Chondrocyte (in vitro differentiated cells): ENCODE measurements at regions not wholly inside any gene's neighbourhood (a gene's known extent, or its start where the extent isn't known, plus 50 kb on each side); places are given as distances from the start of the nearest gene placed in this dataset.

Experiments used
- DNase-seq: peaks from one replicate; pipeline ENCODE4 v3.0.0; 2021; ENCODE audit warnings: mixed read lengths, low spot score
- H3K27ac Mint-ChIP-seq: one replicate; pipeline ENCODE4 v1.8.0; 2021; ENCODE audit warnings: mild to moderate bottlenecking, moderate library complexity, mixed read lengths; ENCODE audit not compliant: unreplicated experiment
- H3K27me3 Mint-ChIP-seq: 2 replicates; pipeline ENCODE4 v1.8.0; 2021; ENCODE audit warnings: low read depth, mixed read lengths
- H3K36me3 Mint-ChIP-seq: 2 replicates; pipeline ENCODE4 v1.8.0; 2021; ENCODE audit warnings: low read depth, mixed read lengths
- H3K4me1 Mint-ChIP-seq: 2 replicates; pipeline ENCODE4 v1.8.0; 2021; ENCODE audit warnings: low read depth, mild to moderate bottlenecking, mixed read lengths
- H3K4me3 Mint-ChIP-seq: one replicate; pipeline ENCODE4 v1.8.0; 2021; ENCODE audit warnings: mild to moderate bottlenecking, moderate library complexity, mixed read lengths; ENCODE audit not compliant: unreplicated experiment
- H3K9me3 Mint-ChIP-seq: 2 replicates; pipeline ENCODE4 v1.8.0; 2021; ENCODE audit warnings: low read depth, mixed read lengths
- TF ChIP-seq, protein P1 (sequence below): fragments of 200-600 bp; sonication (generic); IDR thresholded peaks from 2 replicates; pipeline ENCODE4 v1.5.0; 2021; ENCODE audit warnings: antibody characterized with exemption, mild to moderate bottlenecking, moderate library complexity

GRCh38 chr6:87785229-87785862 is 83.3 kb upstream of the AKIRIN2 start:
- no peak overlapping the region for H3K4me3 Mint-ChIP-seq
- no peak overlapping the region for H3K27ac Mint-ChIP-seq
- H3K9me3 Mint-ChIP-seq, result peaks cover 4% of the 10 kb centered on the region
- DNase-seq, result no peak
- TF ChIP-seq, protein P1, sequence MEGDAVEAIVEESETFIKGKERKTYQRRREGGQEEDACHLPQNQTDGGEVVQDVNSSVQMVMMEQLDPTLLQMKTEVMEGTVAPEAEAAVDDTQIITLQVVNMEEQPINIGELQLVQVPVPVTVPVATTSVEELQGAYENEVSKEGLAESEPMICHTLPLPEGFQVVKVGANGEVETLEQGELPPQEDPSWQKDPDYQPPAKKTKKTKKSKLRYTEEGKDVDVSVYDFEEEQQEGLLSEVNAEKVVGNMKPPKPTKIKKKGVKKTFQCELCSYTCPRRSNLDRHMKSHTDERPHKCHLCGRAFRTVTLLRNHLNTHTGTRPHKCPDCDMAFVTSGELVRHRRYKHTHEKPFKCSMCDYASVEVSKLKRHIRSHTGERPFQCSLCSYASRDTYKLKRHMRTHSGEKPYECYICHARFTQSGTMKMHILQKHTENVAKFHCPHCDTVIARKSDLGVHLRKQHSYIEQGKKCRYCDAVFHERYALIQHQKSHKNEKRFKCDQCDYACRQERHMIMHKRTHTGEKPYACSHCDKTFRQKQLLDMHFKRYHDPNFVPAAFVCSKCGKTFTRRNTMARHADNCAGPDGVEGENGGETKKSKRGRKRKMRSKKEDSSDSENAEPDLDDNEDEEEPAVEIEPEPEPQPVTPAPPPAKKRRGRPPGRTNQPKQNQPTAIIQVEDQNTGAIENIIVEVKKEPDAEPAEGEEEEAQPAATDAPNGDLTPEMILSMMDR, result no peak
- no peaks in the 10 kb centered on the region for H3K36me3 Mint-ChIP-seq
- peaks cover 13% of the 10 kb centered on the region for H3K27me3 Mint-ChIP-seq
- H3K4me1 Mint-ChIP-seq, result peaks cover 6% of the 10 kb centered on the region

DNA sequence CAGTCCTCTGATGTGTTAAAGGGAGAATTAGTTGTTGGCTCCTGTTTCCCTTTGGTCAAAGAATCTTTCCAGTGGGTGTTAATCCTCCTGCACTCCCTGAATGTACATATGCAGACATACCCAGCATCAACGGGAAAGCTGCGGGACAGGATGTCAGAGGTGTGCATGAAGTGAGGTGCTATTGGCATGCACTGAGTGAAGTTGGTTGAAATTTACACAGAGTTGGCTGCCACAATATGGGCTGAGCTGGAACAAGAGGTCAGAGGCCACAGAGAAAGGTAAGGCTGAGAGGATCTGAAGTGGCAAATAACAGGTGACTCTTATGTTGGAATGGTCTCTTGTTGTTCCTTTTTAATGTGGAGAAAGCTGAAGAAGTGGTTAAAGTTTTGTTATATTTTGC is 82.7 kb upstream of the AKIRIN2 start:
- Mint-ChIP-seq H3K27me3 (peaks cover 13% of the 10 kb centered on the region), H3K4me3 (no peak overlapping the region), H3K9me3 (peaks cover 4% of the 10 kb centered on the region), H3K27ac (no peak overlapping the region), H3K36me3 (no peaks in the 10 kb centered on the region), H3K4me1 (peaks cover 6% of the 10 kb centered on the region)
- TF ChIP-seq, protein P1, result no peak
- no peak for DNase-seq

GRCh38 chr6:87784051-87784450 is 82.0 kb upstream of the AKIRIN2 start:
- Mint-ChIP-seq H3K27ac (no peak overlapping the region), H3K9me3 (peaks cover 4% of the 10 kb centered on the region), H3K4me3 (no peak overlapping the region), H3K36me3 (no peaks in the 10 kb centered on the region), H3K4me1 (peaks cover under 1% of the 10 kb centered on the region), H3K27me3 (peaks cover 13% of the 10 kb centered on the region)
- no peak for DNase-seq
- TF ChIP-seq, protein P1, result no peak

DNA sequence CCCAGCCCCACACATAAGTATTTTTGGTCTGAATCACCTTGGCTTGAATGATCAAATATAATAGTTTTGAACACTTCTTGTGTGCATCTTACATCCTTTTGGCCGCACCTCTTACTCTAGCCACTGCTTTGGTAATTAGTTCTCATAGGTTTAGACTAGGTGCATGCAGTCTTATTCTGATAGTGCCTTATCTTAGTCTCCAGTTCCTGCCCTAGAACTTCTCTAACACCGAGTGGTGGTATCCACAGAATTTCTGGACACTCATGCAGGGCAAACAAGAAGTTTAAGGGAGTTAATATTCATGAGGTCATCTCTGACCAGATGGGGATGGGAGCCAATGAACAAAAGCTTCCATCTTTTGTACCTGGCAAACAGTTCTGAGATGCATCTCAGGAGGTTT is 77.5 kb upstream of the AKIRIN2 start:
- TF ChIP-seq, protein P1, result no peak
- Mint-ChIP-seq H3K4me3 (no peak overlapping the region), H3K36me3 (no peaks in the 10 kb centered on the region), H3K4me1 (no peaks in the 10 kb centered on the region), H3K9me3 (peaks cover 3% of the 10 kb centered on the region), H3K27ac (no peak overlapping the region), H3K27me3 (peaks cover 18% of the 10 kb centered on the region)
- no peak for DNase-seq

DNA sequence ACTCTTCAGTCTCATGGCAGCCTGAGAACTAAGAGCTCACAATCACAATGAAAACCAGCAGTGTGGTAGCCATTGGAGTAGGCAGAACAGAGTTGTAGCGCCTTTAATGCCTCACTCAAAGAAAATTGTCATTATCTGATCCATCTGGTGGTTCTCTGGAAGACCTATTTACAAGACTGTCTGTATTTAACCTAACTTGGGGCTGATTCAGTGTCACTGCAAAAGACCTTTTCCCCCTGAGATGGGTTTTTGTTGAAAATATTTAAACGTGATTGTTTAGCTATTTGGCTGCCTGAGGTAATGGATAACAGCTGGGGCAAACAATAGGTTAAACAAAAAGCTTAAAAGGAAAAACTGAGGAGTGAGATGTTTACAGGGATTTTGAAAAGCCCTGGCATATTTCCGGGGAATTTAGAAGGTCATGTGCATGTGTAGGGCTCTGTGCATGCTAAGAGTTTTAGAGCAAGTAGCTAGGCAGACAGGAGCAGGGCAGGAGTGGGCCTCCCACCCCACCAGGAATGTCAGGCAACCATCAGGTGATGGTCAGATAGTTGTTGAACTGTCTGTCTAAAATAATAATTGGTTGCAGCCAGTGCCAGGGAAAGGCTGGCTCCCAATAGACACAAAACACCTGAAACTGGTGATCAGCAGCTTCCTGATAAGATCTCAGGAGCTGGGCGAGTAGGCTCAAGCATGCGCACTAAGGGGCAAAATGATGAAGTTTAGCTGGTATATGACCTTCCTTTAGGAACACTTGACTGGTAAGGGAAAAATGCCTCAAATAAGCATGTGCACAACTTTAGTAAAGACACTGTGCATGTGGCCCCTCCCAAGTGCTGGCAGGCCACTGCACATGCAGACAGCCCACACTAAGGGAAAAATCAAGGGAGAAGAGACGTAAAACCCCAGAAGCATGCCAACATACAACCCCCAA is 70.8 kb upstream of the AKIRIN2 start:
- DNase-seq, result no peak
- H3K27ac Mint-ChIP-seq, result no peak overlapping the region
- H3K9me3 Mint-ChIP-seq, result peaks cover 3% of the 10 kb centered on the region
- peaks cover 5% of the 10 kb centered on the region for H3K27me3 Mint-ChIP-seq
- no peak overlapping the region for H3K4me3 Mint-ChIP-seq
- H3K36me3 Mint-ChIP-seq, result no peaks in the 10 kb centered on the region
- TF ChIP-seq, protein P1, result no peak
- no peaks in the 10 kb centered on the region for H3K4me1 Mint-ChIP-seq
